GM23338 (cell line): ENCODE measurements at regions not wholly inside any gene's neighbourhood (a gene's known extent, or its start where the extent isn't known, plus 50 kb on each side); places are given as distances from the start of the nearest gene placed in this dataset.

ENCODE experiments used
- ATAC-seq: fragments of 200-7000 bp; cut with Tn5 transposase; 3 replicates; pipeline ENCODE4 v1.9.1; 2020
- DNase-seq: peaks from one replicate; pipeline ENCODE4 v3.0.0-alpha.2; 2015; ENCODE audit warnings: low spot score
- H2AFZ ChIP-seq: fragments of 200-600 bp; sonication (generic); 2 replicates; pipeline ENCODE4 v1.8.0; 2016; ENCODE audit warnings: antibody characterized with exemption, mild to moderate bottlenecking, moderate library complexity
- H3F3A ChIP-seq: fragments of 200-600 bp; sonication (generic); replicated peaks from 2 replicates; pipeline ENCODE4 v1.8.0; 2017; ENCODE audit warnings: antibody characterized with exemption, mixed run types, low read depth
- H3K27ac ChIP-seq: fragments of 200-600 bp; sonication (generic); 2 replicates; pipeline ENCODE4 v1.6.1; 2016; ENCODE audit warnings: low read depth
- H3K27me3 ChIP-seq: fragments of 200-600 bp; sonication (generic); 2 replicates; pipeline ENCODE4 v1.8.0; 2016; ENCODE audit warnings: mild to moderate bottlenecking, mixed run types, moderate library complexity; ENCODE audit not compliant: insufficient read depth
- H3K36me3 ChIP-seq: fragments of 200-600 bp; sonication (generic); 2 replicates; pipeline ENCODE4 v1.8.0; 2016; ENCODE audit warnings: mild to moderate bottlenecking; ENCODE audit not compliant: insufficient read depth
- H3K4me1 ChIP-seq: fragments of 200-600 bp; sonication (generic); 2 replicates; pipeline ENCODE4 v1.8.0; 2016; ENCODE audit warnings: mild to moderate bottlenecking, moderate library complexity; ENCODE audit not compliant: insufficient read depth
- H3K4me2 ChIP-seq: fragments of 200-600 bp; sonication (generic); 2 replicates; pipeline ENCODE4 v1.7.1; 2017; ENCODE audit warnings: mixed run types
- H3K4me3 ChIP-seq: fragments of 200-600 bp; sonication (generic); 2 replicates; pipeline ENCODE4 v1.6.1; 2016; ENCODE audit warnings: mixed run types
- H3K79me2 ChIP-seq: fragments of 200-600 bp; sonication (generic); replicated peaks from 2 replicates; pipeline ENCODE4 v1.8.0; 2017; ENCODE audit warnings: mild to moderate bottlenecking; ENCODE audit not compliant: insufficient read depth
- H3K9me2 ChIP-seq: fragments of 200-600 bp; sonication (generic); 2 replicates; pipeline ENCODE4 v1.8.0; 2017; ENCODE audit not compliant: insufficient read depth
- H4K20me1 ChIP-seq: fragments of 200-600 bp; sonication (generic); replicated peaks from 2 replicates; pipeline ENCODE4 v1.8.0; 2017; ENCODE audit warnings: mild to moderate bottlenecking; ENCODE audit not compliant: insufficient read depth
- H3K27ac Mint-ChIP-seq: 2 replicates; pipeline ENCODE4 v1.8.0; 2020; ENCODE audit warnings: inconsistent platforms, mild to moderate bottlenecking, moderate library complexity, mixed read lengths
- H3K27me3 Mint-ChIP-seq: 3 replicates; pipeline ENCODE4 v1.8.0; 2022; ENCODE audit warnings: low read depth, mild to moderate bottlenecking, moderate library complexity, mixed read lengths, inconsistent platforms; ENCODE audit not compliant: insufficient read depth, poor library complexity
- H3K36me3 Mint-ChIP-seq: 3 replicates; pipeline ENCODE4 v1.8.0; 2021; ENCODE audit warnings: low read depth, mild to moderate bottlenecking, inconsistent platforms, moderate library complexity, mixed read lengths
- H3K4me1 Mint-ChIP-seq: 3 replicates; pipeline ENCODE4 v1.8.0; 2020; ENCODE audit warnings: mild to moderate bottlenecking, inconsistent platforms, mixed read lengths
- H3K4me3 Mint-ChIP-seq: 3 replicates; pipeline ENCODE4 v1.8.0; 2021; ENCODE audit warnings: moderate library complexity, mild to moderate bottlenecking, inconsistent platforms, mixed read lengths
- H3K9me3 Mint-ChIP-seq: 3 replicates; pipeline ENCODE4 v1.8.0; 2020; ENCODE audit warnings: moderate library complexity, mild to moderate bottlenecking, inconsistent platforms, mixed read lengths
- CREB1 ChIP-seq: fragments of 250-450 bp; sonication (Bioruptor Pico); IDR thresholded peaks from 2 replicates; pipeline ENCODE4 v1.5.0; 2020; ENCODE audit warnings: low read depth, mild to moderate bottlenecking, moderate library complexity
- CTCF ChIP-seq, 2 experiments: fragments of 200-600 bp in 1 of 2; sonication (generic) in 1 of 2; conservative IDR thresholded peaks; 2 replicates each; pipeline versions ENCODE4 v1.5.1 to v1.6.1; 2016 to 2017; ENCODE audit warnings: antibody characterized with exemption in 2 of 2, low read depth in 2 of 2, mild to moderate bottlenecking in 2 of 2, moderate library complexity in 1 of 2
- EZH2 ChIP-seq: fragments of 200-600 bp; sonication (generic); IDR thresholded peaks from one replicate; pipeline ENCODE4 v1.8.0; 2017; ENCODE audit warnings: antibody characterized with exemption, mild to moderate bottlenecking, low read depth; ENCODE audit not compliant: unreplicated experiment
- EZH2phosphoT487 ChIP-seq: fragments of 200-600 bp; sonication (generic); IDR thresholded peaks from one replicate; pipeline ENCODE4 v1.8.1; 2018; ENCODE audit warnings: antibody characterized with exemption; ENCODE audit not compliant: unreplicated experiment
- JUNB ChIP-seq: IDR thresholded peaks from one replicate; pipeline ENCODE4 v1.6.1; 2016; ENCODE audit warnings: antibody characterized with exemption; ENCODE audit not compliant: unreplicated experiment
- POLR2AphosphoS5 ChIP-seq: IDR thresholded peaks from 2 replicates; pipeline ENCODE4 v1.6.1; 2016; ENCODE audit warnings: antibody characterized with exemption, low read depth
- STAT1 ChIP-seq: IDR thresholded peaks from one replicate; pipeline ENCODE4 v1.6.1; 2016; ENCODE audit warnings: antibody characterized with exemption; ENCODE audit not compliant: unreplicated experiment
- ZNF114 ChIP-seq: fragments of 250-450 bp; sonication (Bioruptor Pico); IDR thresholded peaks from 2 replicates; pipeline ENCODE4 v1.5.0; 2020; ENCODE audit warnings: mild to moderate bottlenecking, moderate library complexity
- ZNF331 ChIP-seq: fragments of 250-450 bp; sonication (Bioruptor Pico); IDR thresholded peaks from 2 replicates; pipeline ENCODE4 v1.5.0; 2020; ENCODE audit warnings: low read depth, mild to moderate bottlenecking, moderate library complexity
- ZNF462 ChIP-seq: fragments of 250-450 bp; sonication (Bioruptor Pico); IDR thresholded peaks from 2 replicates; pipeline ENCODE4 v1.5.0; 2020; ENCODE audit warnings: mild to moderate bottlenecking, moderate library complexity

GRCh38 chr11:16615480-16615879 is 123.0 kb upstream of the C11orf58 start (continued):
- TF ChIP-seq ZNF462 = no peak
- no peak for TF ChIP-seq CREB1 (CRISPR knock-in tag)
- no peak for TF ChIP-seq ZNF114 (CRISPR knock-in tag)
- no peak for TF ChIP-seq POLR2AphosphoS5
- TF ChIP-seq STAT1 = no peak
- no peak for TF ChIP-seq EZH2
- TF ChIP-seq JUNB = no peak
- no peak for TF ChIP-seq ZNF331 (CRISPR knock-in tag)

- Histone ChIP-seq H3K4me2 (peak overlapping the region; percentile 86), H3K79me2 (no peaks in the 10 kb centered on the region), H4K20me1 (peaks cover 24% of the 10 kb centered on the region), H3K9me2 (no peaks in the 10 kb centered on the region), H3K4me3 (peak overlapping the region; percentile 64), H3K4me1 (peaks cover 29% of the 10 kb centered on the region), H2AFZ (peak overlapping the region; percentile 89), H3K27ac (no peak overlapping the region), H3K27me3 (peaks cover 100% of the 10 kb centered on the region), H3F3A (no peaks in the 10 kb centered on the region), H3K36me3 (no peaks in the 10 kb centered on the region)
- peak; percentile 97 for DNase-seq
- Mint-ChIP-seq H3K4me1 (peaks cover 34% of the 10 kb centered on the region), H3K4me3 (peak overlapping the region; percentile 78), H3K9me3 (no peaks in the 10 kb centered on the region; the same call in 2 of the 3 replicates), H3K36me3 (no peaks in the 10 kb centered on the region), H3K27me3 (peaks cover 9% of the 10 kb centered on the region), H3K27ac (no peak overlapping the region)
- TF ChIP-seq EZH2phosphoT487 = peak; percentile 70
- peak; percentile 75 to 95 for TF ChIP-seq CTCF (conservative IDR thresholded peaks at IDR 0.05; ENCODE audit: low read depth in 2 of 2)
- peak; percentile 82 for TF ChIP-seq EZH2
- TF ChIP-seq STAT1 = no peak
- peak; percentile 89 for ATAC-seq
Measured at GRCh38 chr11:16613512-16614381, 124.7 kb upstream of the C11orf58 start.
